ENCODE measurements at regions not wholly inside any gene's neighbourhood (a gene's known extent, or its start where the extent isn't known, plus 50 kb on each side); places are given as distances from the start of the nearest gene placed in this dataset.

- DNase-seq (ENCODE audit: low spot score), result no peak
Measured at GRCh38 chr7:41000042-41000441, 702.8 kb downstream of the INHBA start.

GRCh38 chr7:40996233-40996677 is 706.6 kb downstream of the INHBA start:
- no peak for DNase-seq (ENCODE audit: low spot score)

GRCh38 chr7:40990841-40991240 is 712.0 kb downstream of the INHBA start:
- no peak for DNase-seq (ENCODE audit: low spot score)

- no peak for DNase-seq (ENCODE audit: low spot score)
Measured at GRCh38 chr7:40987571-40987970, 715.3 kb downstream of the INHBA start.

- peak; percentile 20 for DNase-seq (ENCODE audit: low spot score)
Measured at GRCh38 chr7:40986351-40986873, 716.5 kb downstream of the INHBA start.

- DNase-seq (ENCODE audit: low spot score), result no peak
Measured at GRCh38 chr7:40983111-40983510, 719.8 kb downstream of the INHBA start.

- no peak for DNase-seq (ENCODE audit: low spot score)
Measured at GRCh38 chr7:40979296-40979695, 723.6 kb downstream of the INHBA start.

- DNase-seq (ENCODE audit: low spot score), result no peak
Measured at GRCh38 chr7:40978047-40978446, 724.8 kb downstream of the INHBA start.

- DNase-seq (ENCODE audit: low spot score), result no peak
Measured at GRCh38 chr7:40977533-40977932, 725.4 kb downstream of the INHBA start.

- no peak for DNase-seq (ENCODE audit: low spot score)
Measured at GRCh38 chr7:40972426-40972825, 730.5 kb downstream of the INHBA start.

- DNase-seq (ENCODE audit: low spot score), result no peak
Measured at GRCh38 chr7:40969641-40970040, 733.2 kb downstream of the INHBA start.

- DNase-seq (ENCODE audit: low spot score), result no peak
Measured at GRCh38 chr7:40966693-40967092, 736.2 kb downstream of the INHBA start.

- no peak for DNase-seq (ENCODE audit: low spot score)
Measured at GRCh38 chr7:40965774-40966173, 737.1 kb downstream of the INHBA start.

GRCh38 chr7:40965016-40965415 is 737.9 kb downstream of the INHBA start:
- DNase-seq (ENCODE audit: low spot score), result no peak

- no peak for DNase-seq (ENCODE audit: low spot score)
Measured at GRCh38 chr7:40964610-40965009, 738.3 kb downstream of the INHBA start.

GRCh38 chr7:40959955-40960354 is 742.9 kb downstream of the INHBA start:
- no peak for DNase-seq (ENCODE audit: low spot score)

- DNase-seq (ENCODE audit: low spot score), result no peak
Measured at GRCh38 chr7:40948239-40948638, 754.7 kb downstream of the INHBA start.

GRCh38 chr7:40947566-40947965 is 755.3 kb downstream of the INHBA start:
- DNase-seq (ENCODE audit: low spot score), result no peak

GRCh38 chr7:40946549-40946948 is 756.3 kb downstream of the INHBA start:
- no peak for DNase-seq (ENCODE audit: low spot score)

GRCh38 chr7:40945788-40946187 is 757.1 kb downstream of the INHBA start:
- DNase-seq (ENCODE audit: low spot score), result no peak

GRCh38 chr7:40944981-40945585 is 757.8 kb downstream of the INHBA start:
- DNase-seq (ENCODE audit: low spot score), result no peak

- DNase-seq (ENCODE audit: low spot score), result no peak
Measured at GRCh38 chr7:40937879-40938278, 765.0 kb downstream of the INHBA start.

- no peak for DNase-seq (ENCODE audit: low spot score)
Measured at GRCh38 chr7:40935435-40935834, 767.5 kb downstream of the INHBA start.

GRCh38 chr7:40923626-40924025 is 779.3 kb downstream of the INHBA start:
- no peak for DNase-seq (ENCODE audit: low spot score)
